HG03565 (cell line): ENCODE measurements at regions not wholly inside any gene's neighbourhood (a gene's known extent, or its start where the extent isn't known, plus 50 kb on each side); places are given as distances from the start of the nearest gene placed in this dataset.

Source experiments
- ATAC-seq: cut with Tn5 transposase; IDR thresholded peaks from one replicate; pipeline ENCODE4 v1.9.1; 2021; ENCODE audit warnings: mild to moderate bottlenecking, moderate library complexity; ENCODE audit not compliant: unreplicated experiment

- no peak for ATAC-seq
Measured at GRCh38 chr5:166992874-166993722, 1298.3 kb upstream of the WWC1 start.

- no peak for ATAC-seq
Measured at GRCh38 chr5:166994226-166994625, 1297.2 kb upstream of the WWC1 start.

DNA sequence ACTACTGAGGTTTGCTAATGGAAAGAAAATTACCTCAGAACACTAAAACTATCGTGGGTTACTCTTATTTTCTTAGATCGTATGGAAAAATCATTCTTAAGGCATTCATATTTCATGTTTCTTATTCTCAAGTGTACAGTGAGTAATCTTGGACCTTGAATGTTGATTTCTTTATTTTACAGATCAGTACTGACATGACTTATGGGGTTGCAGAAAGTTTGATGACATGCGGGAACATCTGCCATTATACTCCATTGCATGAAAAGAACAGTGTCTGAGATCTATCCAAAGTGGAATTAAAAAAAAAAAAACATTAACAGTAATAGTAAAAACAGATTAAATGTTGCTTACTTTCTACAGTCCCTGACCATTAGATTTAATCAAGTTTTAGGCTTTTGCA is 1290.2 kb upstream of the WWC1 start:
- ATAC-seq, result no peak

DNA sequence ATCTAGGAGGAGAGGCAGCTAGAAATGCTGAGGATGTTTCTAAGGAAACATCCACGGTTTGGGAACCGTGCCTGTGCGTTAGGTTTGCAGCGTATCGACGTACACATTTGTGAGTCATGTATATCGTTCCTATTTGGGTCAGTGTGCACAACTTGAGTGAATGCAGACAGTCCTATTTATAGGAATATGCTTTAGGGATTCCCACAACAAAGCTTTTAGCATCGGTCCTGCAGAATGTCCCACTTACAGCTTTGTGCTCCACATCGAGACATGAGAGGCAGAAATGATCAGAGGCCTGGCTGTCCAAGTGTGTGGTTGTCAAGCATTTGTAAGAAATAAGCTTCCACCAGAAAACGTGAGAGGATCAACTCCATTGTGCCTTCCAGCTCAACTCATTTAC is 1282.7 kb upstream of the WWC1 start:
- ATAC-seq, result no peak

GRCh38 chr5:167011196-167011595 is 1280.2 kb upstream of the WWC1 start:
- ATAC-seq, result no peak

DNA sequence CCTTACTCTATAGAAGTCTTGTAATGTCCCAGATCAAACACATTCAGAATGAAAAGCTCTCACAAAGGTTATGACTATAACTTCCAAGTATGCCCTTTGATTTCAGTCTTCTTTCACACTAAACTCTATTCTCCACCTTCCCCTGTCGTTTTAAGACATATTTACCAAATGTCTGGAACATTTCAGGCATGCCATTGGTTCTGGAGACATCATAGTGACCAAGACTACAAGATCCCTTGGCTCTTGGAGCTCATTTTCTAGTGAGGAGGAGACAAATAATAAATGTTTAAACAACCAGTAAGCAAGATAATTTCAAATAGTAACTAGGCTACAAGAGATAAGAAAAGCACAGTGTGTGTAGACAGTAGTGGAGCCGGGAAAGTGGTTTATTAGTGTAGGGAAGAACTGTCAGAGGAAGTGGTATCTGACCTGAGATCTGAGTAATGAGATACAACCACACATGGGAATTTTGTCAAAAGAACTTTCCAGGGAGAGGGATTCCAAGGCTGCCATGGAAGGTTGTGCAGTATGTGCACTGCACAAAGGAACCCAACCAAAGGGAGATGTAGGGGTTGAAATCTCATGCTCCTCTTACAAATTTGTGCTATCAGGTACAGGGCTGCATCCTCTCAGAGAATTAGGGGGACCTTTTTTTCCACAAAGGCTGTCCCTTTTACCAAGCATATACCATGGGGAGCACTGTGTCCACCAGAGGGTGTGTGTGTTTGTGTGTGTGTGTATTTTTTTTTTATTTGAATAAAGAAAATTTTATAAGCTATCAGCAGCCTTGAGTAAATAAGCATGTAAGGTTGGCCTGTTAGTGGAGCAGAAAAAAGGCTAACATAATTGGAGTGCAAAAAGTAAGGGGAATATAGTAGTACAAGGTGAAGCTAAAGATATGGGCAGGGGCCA is 1279.1 kb upstream of the WWC1 start:
- no peak for ATAC-seq

DNA sequence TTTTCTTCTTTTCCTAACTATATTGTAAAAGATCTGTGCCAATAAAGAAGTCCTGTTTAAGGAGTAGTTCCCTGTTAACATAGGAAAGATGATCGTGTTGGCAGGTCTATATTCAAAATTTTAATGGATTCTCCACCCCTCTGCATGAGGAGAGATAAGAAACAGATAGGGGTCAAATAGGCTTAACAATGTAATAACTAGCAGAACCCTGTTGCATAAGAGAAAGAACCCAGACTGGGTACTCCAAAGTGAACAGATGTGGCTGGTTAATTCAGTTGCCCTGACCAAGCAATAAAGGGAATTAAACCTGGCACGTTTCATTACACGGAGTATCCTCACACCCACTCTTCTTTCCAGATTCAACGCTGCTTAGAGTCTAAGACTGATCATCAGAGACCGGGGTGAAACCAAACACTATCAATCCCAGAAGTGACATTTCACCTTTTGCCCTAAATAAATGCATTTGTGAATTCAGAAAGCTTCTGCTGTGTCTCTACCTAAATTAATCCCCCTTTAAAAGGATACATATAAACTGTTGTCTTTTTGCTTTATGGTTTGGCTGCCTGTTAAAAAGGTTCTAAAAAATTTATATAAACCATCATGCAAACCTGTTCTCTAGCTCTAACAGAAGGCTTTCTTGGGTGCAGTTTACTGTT is 1276.9 kb upstream of the WWC1 start:
- ATAC-seq, result no peak

DNA sequence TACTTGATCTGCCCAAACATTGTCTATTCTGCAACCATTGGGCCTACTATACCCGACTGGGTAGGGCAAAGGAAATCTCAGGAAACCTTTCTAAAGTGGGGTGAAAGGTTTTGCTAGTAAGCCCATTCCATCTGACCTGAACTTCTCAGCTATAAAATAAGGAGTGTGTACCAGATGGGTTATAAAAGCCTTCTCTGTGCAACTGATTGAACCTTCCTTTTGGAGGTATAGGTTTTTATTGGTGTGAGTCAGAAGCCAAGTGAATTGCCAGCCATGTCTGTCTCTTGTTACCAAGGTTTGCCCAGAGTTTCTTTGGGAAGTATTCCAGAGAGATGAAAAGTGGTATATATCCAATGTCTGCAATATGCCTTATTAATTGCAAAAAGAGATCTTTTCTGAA is 1271.0 kb upstream of the WWC1 start:
- no peak for ATAC-seq

GRCh38 chr5:167029488-167029887 is 1262.0 kb upstream of the WWC1 start:
- ATAC-seq, result no peak

DNA sequence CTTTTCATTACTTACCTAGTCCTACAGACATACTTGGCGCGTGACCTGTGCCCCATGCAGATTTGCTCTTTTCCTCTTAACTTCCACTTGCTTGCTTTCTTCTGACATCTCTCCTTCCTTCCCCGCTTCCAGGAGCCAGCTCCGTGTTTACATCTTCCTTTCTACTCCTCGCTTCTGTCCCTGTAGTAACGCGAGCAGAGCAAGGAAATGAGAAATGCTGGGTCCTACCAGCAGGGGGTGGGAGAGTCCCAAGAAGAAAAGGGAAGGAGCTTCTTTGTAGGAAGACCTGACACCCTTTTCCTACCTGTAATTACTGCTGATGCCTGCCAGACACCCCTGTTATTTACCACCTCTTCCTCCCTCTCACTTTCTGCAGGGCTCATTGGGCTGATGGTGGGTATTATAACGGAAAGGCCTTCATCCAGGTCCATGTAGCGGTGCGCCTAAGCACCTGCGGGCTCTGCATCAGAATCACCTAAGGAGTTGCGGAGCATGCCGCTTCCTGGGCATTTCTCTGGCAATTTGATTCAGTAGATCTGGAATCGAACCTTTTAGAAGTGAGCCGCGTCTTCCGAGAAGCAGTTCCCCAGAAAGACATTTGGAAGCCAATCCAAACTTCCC is 1260.8 kb upstream of the WWC1 start:
- ATAC-seq, result no peak

DNA sequence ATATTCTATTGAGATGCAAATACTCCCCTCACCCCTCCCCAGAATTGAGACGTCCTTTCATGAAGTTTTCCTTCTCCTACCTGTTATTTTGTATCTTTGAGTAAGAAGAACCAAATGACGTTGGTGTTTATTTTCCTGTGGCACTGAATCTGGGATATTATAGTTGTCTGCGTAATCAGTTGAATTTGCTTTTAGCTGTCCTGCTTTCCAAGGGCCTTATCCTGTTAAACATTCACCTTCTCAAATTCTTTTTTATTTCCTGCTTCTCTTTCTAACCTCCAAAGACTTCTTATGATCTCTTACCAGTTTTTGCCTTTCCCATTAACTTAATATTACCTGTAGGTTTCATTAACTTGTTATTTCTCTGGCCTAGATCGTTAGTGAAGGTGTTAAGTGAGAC is 1254.9 kb upstream of the WWC1 start:
- no peak for ATAC-seq

GRCh38 chr5:167049043-167049663 is 1242.3 kb upstream of the WWC1 start:
- ATAC-seq, result peak; percentile 76

GRCh38 chr5:167049771-167050567 is 1241.5 kb upstream of the WWC1 start:
- ATAC-seq, result no peak

DNA sequence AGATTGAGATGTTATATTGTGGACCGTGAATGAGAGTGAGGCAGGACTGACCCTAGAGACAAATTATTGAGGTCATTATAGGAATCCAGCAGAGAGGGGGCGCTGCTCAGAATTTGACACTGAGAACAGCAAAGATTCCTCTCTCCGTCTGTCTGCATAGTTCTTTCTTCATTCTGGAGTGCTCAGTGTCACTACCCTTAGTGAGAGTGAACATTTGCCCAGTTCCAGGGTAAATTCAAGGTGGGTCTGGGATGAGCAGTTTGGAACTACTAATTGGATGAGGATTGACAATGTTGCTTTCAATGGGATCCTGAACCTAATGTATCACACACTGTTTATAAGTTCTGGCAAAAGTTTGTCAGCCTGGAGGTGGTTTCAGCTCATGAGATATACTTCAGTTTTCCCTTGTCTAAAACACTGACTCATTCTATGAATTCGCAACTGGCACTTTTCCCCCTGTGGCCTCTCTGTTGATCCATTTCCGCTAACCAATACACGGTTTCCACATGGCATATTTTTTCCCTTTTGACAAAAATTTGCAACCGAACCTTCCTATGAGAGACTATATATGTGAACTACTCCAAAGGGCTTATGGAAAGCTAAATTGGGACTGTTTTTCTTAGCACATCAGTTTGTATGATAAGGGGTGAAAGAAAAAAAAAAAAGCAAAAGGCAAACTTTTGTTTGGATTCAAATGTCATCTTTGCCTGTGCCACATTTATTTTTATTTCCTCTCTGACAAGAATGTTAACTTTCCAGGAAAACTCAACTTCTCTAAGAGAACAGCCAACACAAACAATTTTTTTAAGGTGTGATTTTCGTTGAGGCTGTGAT is 1240.7 kb upstream of the WWC1 start:
- no peak for ATAC-seq

GRCh38 chr5:167051402-167051768 is 1240.1 kb upstream of the WWC1 start:
- ATAC-seq, result no peak

GRCh38 chr5:167052791-167053190 is 1238.7 kb upstream of the WWC1 start:
- no peak for ATAC-seq

DNA sequence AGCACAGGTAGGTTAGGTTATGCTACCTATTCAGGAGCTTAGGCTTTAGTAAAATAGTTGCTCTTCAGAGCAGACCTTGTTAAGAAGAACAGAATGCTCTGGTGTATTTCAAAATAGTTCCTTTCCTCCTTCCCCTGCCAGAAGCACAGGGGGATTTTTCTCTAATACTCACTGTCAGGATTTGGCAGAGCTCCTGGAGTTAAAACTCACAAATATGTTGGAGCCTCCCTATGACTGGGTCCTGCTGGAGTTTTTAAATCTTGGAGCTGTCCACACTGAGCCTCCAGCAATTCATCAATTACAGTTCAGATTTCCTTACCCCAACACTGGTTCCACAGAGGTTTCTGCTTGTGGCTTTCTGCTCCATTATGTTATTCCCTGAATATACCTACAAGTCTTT is 1233.8 kb upstream of the WWC1 start:
- ATAC-seq, result no peak

GRCh38 chr5:167061695-167062094 is 1229.8 kb upstream of the WWC1 start:
- no peak for ATAC-seq

- ATAC-seq, result no peak
Measured at GRCh38 chr5:167063116-167063515, 1228.3 kb upstream of the WWC1 start.
